H1 (cell line): ENCODE measurements at regions not wholly inside any gene's neighbourhood (a gene's known extent, or its start where the extent isn't known, plus 50 kb on each side); places are given as distances from the start of the nearest gene placed in this dataset.

Experiments used
- CTCF ChIA-PET: fragments of 300-600 bp; sonication (Branson Sonifier 250); formaldehyde crosslinking; loops from one replicate; lab custom pipeline; 2021; ENCODE audit not compliant: partially characterized antibody; lab: Charles Lee
- POLR2A ChIA-PET: fragments of 300-600 bp; sonication (Branson Sonifier 250); formaldehyde crosslinking; loops from one replicate; lab custom pipeline; 2021; ENCODE audit warnings: inconsistent platforms; ENCODE audit not compliant: partially characterized antibody; lab: Charles Lee
- DNase-seq, 2 experiments: peaks; one replicate each; pipeline versions ENCODE4 v3.0.0 to v3.0.0-alpha.2; 2010 to 2022; ENCODE audit warnings: low spot score in 2 of 2, low read depth in 1 of 2, mixed read lengths in 1 of 2
- FAIRE-seq: peaks from 2 replicates; lab custom pipeline; 2011; peaks lifted over from hg19 to GRCh38; lab: Jason Lieb, UNC
- H2AFZ ChIP-seq: 2 replicates; pipeline ENCODE4 v1.8.1; 2012; ENCODE audit warnings: low read length, inconsistent platforms
- H2AK5ac ChIP-seq: 2 replicates; pipeline ENCODE4 v1.6.1; 2013; ENCODE audit warnings: low read depth, low read length
- H2BK120ac ChIP-seq: replicated peaks from 2 replicates; pipeline ENCODE3; 2013; ENCODE audit warnings: low read depth, low read length, inconsistent platforms
- H2BK12ac ChIP-seq: 2 replicates; pipeline ENCODE4 v1.6.1; 2013; ENCODE audit warnings: low read depth, low read length
- H2BK15ac ChIP-seq: 2 replicates; pipeline ENCODE4 v1.6.1; 2013; ENCODE audit warnings: low read length
- H2BK20ac ChIP-seq: 2 replicates; pipeline ENCODE4 v1.6.1; 2013; ENCODE audit warnings: low read length
- H2BK5ac ChIP-seq: 2 replicates; pipeline ENCODE4 v1.6.1; 2013; ENCODE audit warnings: low read depth, low read length
- H3K14ac ChIP-seq: 2 replicates; pipeline ENCODE4 v1.6.1; 2013; ENCODE audit warnings: inconsistent platforms; ENCODE audit not compliant: insufficient read length
- H3K18ac ChIP-seq: 2 replicates; pipeline ENCODE4 v1.6.1; 2013; ENCODE audit warnings: low read length; ENCODE audit errors: extremely low read depth
- H3K23ac ChIP-seq: 2 replicates; pipeline ENCODE4 v1.6.1; 2013; ENCODE audit warnings: inconsistent platforms; ENCODE audit not compliant: insufficient read length
- H3K23me2 ChIP-seq: 2 replicates; pipeline ENCODE4 v1.6.1; 2013; ENCODE audit warnings: low read depth, low read length
- H3K27ac ChIP-seq: 2 replicates; pipeline ENCODE4 v1.6.1; 2011; ENCODE audit warnings: low read depth, low read length, inconsistent platforms
- H3K27me3 ChIP-seq, 4 experiments: replicated peaks in 1 of 4; 1 replicate in 1 of 4; 2 replicates in 3 of 4; pipeline versions ENCODE4 v1.6.1 to v1.8.1; 2011 to 2013; ENCODE audit warnings: low read length in 3 of 4, mild to moderate bottlenecking in 3 of 4, inconsistent platforms in 2 of 4, mixed read lengths in 2 of 4, moderate library complexity in 1 of 4; ENCODE audit not compliant: control insufficient read depth in 3 of 4, insufficient read depth in 3 of 4; ENCODE audit errors: extremely low read depth in 1 of 4
- H3K36me3 ChIP-seq, 4 experiments: 2 replicates each; pipeline versions ENCODE4 v1.6.1 to v1.8.1; 2011 to 2013; ENCODE audit warnings: mild to moderate bottlenecking in 4 of 4, low read length in 3 of 4, moderate library complexity in 2 of 4, control low read depth in 1 of 4, inconsistent platforms in 1 of 4; ENCODE audit not compliant: insufficient read depth in 4 of 4, control insufficient read depth in 2 of 4
- H3K4ac ChIP-seq: replicated peaks from 2 replicates; pipeline ENCODE3; 2013; ENCODE audit warnings: low read length, low read depth, mixed read lengths, inconsistent platforms; ENCODE audit not compliant: insufficient read length
- H3K4me1 ChIP-seq, 4 experiments: replicated peaks in 1 of 4; 1 replicate in 1 of 4; 2 replicates in 3 of 4; pipeline versions ENCODE4 v1.6.1 to v1.8.1; 2011 to 2013; ENCODE audit warnings: low read length in 3 of 4, inconsistent platforms in 2 of 4, mixed read lengths in 1 of 4; ENCODE audit not compliant: insufficient read depth in 4 of 4, control insufficient read depth in 3 of 4
- H3K4me2 ChIP-seq, 2 experiments: 2 replicates each; pipeline versions ENCODE4 v1.6.1 to v1.8.1; 2011 to 2013; ENCODE audit warnings: low read depth in 2 of 2, low read length in 2 of 2, control low read depth in 1 of 2, inconsistent platforms in 1 of 2, mild to moderate bottlenecking in 1 of 2; ENCODE audit not compliant: insufficient read depth in 1 of 2
- H3K4me3 ChIP-seq, 4 experiments: fragments of 200-600, 300-600 bp in 1 of 4; sonication (generic), shearing (Covaris generic), sonication (Bioruptor Twin) in 1 of 4; 2 replicates each; pipeline versions ENCODE4 v1.5.1 to v1.8.1; 2011 to 2016; ENCODE audit warnings: low read length in 4 of 4, low read depth in 3 of 4, control low read depth in 2 of 4, inconsistent platforms in 2 of 4, mild to moderate bottlenecking in 2 of 4, mixed read lengths in 1 of 4, moderate library complexity in 1 of 4; ENCODE audit not compliant: insufficient read depth in 2 of 4; ENCODE audit errors: extremely low read depth in 1 of 4
- H3K56ac ChIP-seq: replicated peaks from 2 replicates; pipeline ENCODE3; 2013; ENCODE audit warnings: low read depth, mild to moderate bottlenecking, mixed read lengths, low read length, inconsistent platforms; ENCODE audit not compliant: insufficient read length
- H3K79me1 ChIP-seq: 2 replicates; pipeline ENCODE4 v1.6.1; 2013; ENCODE audit warnings: low read depth, low read length, control low read depth
- H3K79me2 ChIP-seq, 2 experiments: 2 replicates each; pipeline versions ENCODE4 v1.6.1 to v1.8.1; 2012 to 2013; ENCODE audit warnings: low read length in 2 of 2, mild to moderate bottlenecking in 2 of 2, inconsistent platforms in 1 of 2; ENCODE audit not compliant: insufficient read depth in 2 of 2, control insufficient read depth in 1 of 2
- H3K9ac ChIP-seq, 4 experiments: replicated peaks in 1 of 4; 1 replicate in 1 of 4; 2 replicates in 3 of 4; pipeline versions ENCODE4 v1.6.1 to v1.8.1; 2011 to 2013; ENCODE audit warnings: low read depth in 3 of 4, low read length in 3 of 4, control low read depth in 2 of 4, mild to moderate bottlenecking in 2 of 4, moderate library complexity in 2 of 4, inconsistent platforms in 1 of 4; ENCODE audit errors: extremely low read depth in 1 of 4
- H3K9me3 ChIP-seq, 2 experiments: 2 replicates each; pipeline versions ENCODE4 v1.6.1 to v1.8.1; 2012 to 2013; ENCODE audit warnings: mild to moderate bottlenecking in 2 of 2, moderate library complexity in 2 of 2, control low read depth in 1 of 2, inconsistent platforms in 1 of 2, low read depth in 1 of 2, low read length in 1 of 2, mixed read lengths in 1 of 2; ENCODE audit not compliant: insufficient read depth in 2 of 2
- H4K20me1 ChIP-seq, 2 experiments: replicated peaks in 1 of 2; 2 replicates each; pipeline versions ENCODE3 to v1.8.1; 2011 to 2013; ENCODE audit warnings: inconsistent platforms in 2 of 2, low read length in 2 of 2, mild to moderate bottlenecking in 1 of 2; ENCODE audit not compliant: insufficient read depth in 2 of 2, control insufficient read depth in 1 of 2
- H4K5ac ChIP-seq: 2 replicates; pipeline ENCODE4 v1.6.1; 2013; ENCODE audit warnings: low read length, low read depth, mixed read lengths, inconsistent platforms; ENCODE audit not compliant: insufficient read length
- H4K8ac ChIP-seq: 2 replicates; pipeline ENCODE4 v1.8.0; 2013; ENCODE audit warnings: mild to moderate bottlenecking, moderate library complexity, low read length, inconsistent platforms; ENCODE audit not compliant: insufficient read depth; ENCODE audit errors: extremely low read depth
- H4K91ac ChIP-seq: replicated peaks from 2 replicates; pipeline ENCODE3; 2013; ENCODE audit warnings: low read length, mixed read lengths, inconsistent platforms; ENCODE audit not compliant: insufficient read length
- BCL11A ChIP-seq, 2 experiments: IDR thresholded peaks; one replicate each; pipeline ENCODE4 v1.6.1; 2011; ENCODE audit warnings: low read depth in 2 of 2, low read length in 2 of 2, mild to moderate bottlenecking in 2 of 2
- CBX8 ChIP-seq: fragments of 300-800, 300-1000 bp; sonication (generic); IDR thresholded peaks from 2 replicates; pipeline ENCODE4 v1.7.1; 2016; ENCODE audit warnings: low read depth, low read length, borderline replicate concordance
- KDM4A ChIP-seq: IDR thresholded peaks from one replicate; pipeline ENCODE4 v1.7.1; 2012; ENCODE audit warnings: low read depth, mild to moderate bottlenecking, moderate library complexity, low read length, inconsistent platforms; ENCODE audit not compliant: severe bottlenecking
- KDM5A ChIP-seq: fragments of 200-600 bp; IDR thresholded peaks from 2 replicates; pipeline ENCODE4 v1.7.1; 2012; ENCODE audit warnings: mild to moderate bottlenecking, low read length, inconsistent platforms, mixed read lengths
- MAFK ChIP-seq: IDR thresholded peaks from 2 replicates; pipeline ENCODE4 v1.6.1; 2012; ENCODE audit warnings: low read depth, mild to moderate bottlenecking, improper control_type of control experiment, low read length
- POU5F1 ChIP-seq: IDR thresholded peaks from 2 replicates; pipeline ENCODE4 v1.6.1; 2011; ENCODE audit warnings: low read depth, mild to moderate bottlenecking, low read length, moderate library complexity
- SP1 ChIP-seq: IDR thresholded peaks from 2 replicates; pipeline ENCODE4 v1.6.1; 2011; ENCODE audit warnings: low read depth, low read length
- SUZ12 ChIP-seq: fragments of 200-600 bp; sonication (generic); IDR thresholded peaks from 2 replicates; pipeline ENCODE4 v1.6.1; 2012; ENCODE audit warnings: mild to moderate bottlenecking, inconsistent platforms, low read length, moderate library complexity, mixed read lengths
- TAF1 ChIP-seq: IDR thresholded peaks from 2 replicates; pipeline ENCODE4 v1.6.1; 2011; ENCODE audit warnings: mild to moderate bottlenecking, low read depth, low read length
- WGBS, 2 experiments: shearing (Covaris generic) in 1 of 2; methylation state at CpG; one replicate each; pipeline versions ENCODE4 v1.1.6 to v1.1.7; 2013 to 2015; ENCODE audit warnings: low lambda C conversion rate in 2 of 2, mixed read lengths in 2 of 2, inconsistent platforms in 1 of 2, low coverage in 1 of 2, missing lambda C conversion rate in 1 of 2; ENCODE audit not compliant: insufficient replicate concordance in 2 of 2, insufficient coverage in 1 of 2, insufficient read length in 1 of 2; ENCODE audit errors: extremely low coverage in 1 of 2, missing lambda C conversion rate in 1 of 2; 5-methylcytosine and 5-hydroxymethylcytosine counted together
- TF ChIP-seq, protein P1 (sequence below): IDR thresholded peaks from 2 replicates; pipeline ENCODE4 v1.6.1; 2011; ENCODE audit warnings: low read depth, mild to moderate bottlenecking, low read length; ENCODE audit not compliant: insufficient read depth
- TF ChIP-seq, protein P2 (sequence below): IDR thresholded peaks from 2 replicates; pipeline ENCODE4 v1.6.1; 2012; ENCODE audit warnings: inconsistent platforms
- TF ChIP-seq, protein P3 (sequence below): IDR thresholded peaks from 2 replicates; pipeline ENCODE4 v1.6.1; 2012; ENCODE audit warnings: low read length, inconsistent platforms

DNA sequence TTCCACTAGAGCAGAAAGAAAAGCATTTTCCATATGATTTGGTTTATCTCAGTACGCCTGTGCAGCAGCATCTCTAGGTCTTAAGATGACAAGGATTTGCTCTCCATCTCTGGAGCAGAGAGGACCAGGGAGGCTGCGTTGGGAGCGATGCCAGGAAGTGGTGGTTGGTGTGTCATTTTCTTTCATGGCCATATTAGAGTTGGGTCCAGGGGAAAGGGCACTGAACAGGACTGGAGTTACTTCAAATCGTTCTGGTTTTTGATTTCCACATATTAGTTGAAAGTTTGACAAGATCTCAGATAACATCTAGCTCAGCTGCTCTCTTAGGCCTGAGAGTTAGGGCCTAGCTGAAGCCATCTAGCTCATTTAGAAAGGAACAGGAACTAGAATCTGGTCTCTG lies 157.7 kb downstream of the ADAMTS15 start:
- H3K27ac ChIP-seq: no peak overlapping the region
- H3K36me3 ChIP-seq: no peaks in the 10 kb centered on the region
- H3K79me2 ChIP-seq: no peaks in the 10 kb centered on the region
- H3K4me3 ChIP-seq: no peak overlapping the region
- no peak overlapping the region for H2BK5ac ChIP-seq
- no peak overlapping the region for H2BK120ac ChIP-seq
- H2BK20ac ChIP-seq: no peak overlapping the region
- H3K79me1 ChIP-seq: no peaks in the 10 kb centered on the region
- ChIA-PET CTCF (interaction anchor here (0.5 to 2.2 kb wide), 4 partner anchors 13 to 290 kb away, joined by 3 to 6 read pairs (median 4); no protein-coding TSS in a partner anchor), POLR2A (no interaction called here)
- H3K9ac ChIP-seq: no peak overlapping the region
- 80% methylated on average over 4 of the region's 4 CpGs; no CpG with 5 or more reads in 1 of the 2 experiments for WGBS, 2 experiments
- H2BK12ac ChIP-seq: no peak overlapping the region
- no peak overlapping the region for H3K4ac ChIP-seq
- DNase-seq (no peak), FAIRE-seq (no peak)
- H3K4me2 ChIP-seq: no peak overlapping the region
- no peaks in the 10 kb centered on the region for H3K27me3 ChIP-seq
- H3K14ac ChIP-seq: no peak overlapping the region
- peaks cover 6% of the 10 kb centered on the region in 2 experiments; a peak in 3 of 4 replicates for H3K9me3 ChIP-seq
- peaks cover 0 to 9% (median 4%) of the 10 kb centered on the region in 4 experiments; a peak in 5 of 7 replicates for H3K4me1 ChIP-seq
- no peak overlapping the region for H2BK15ac ChIP-seq
- no peak overlapping the region for H3K23ac ChIP-seq
- no peak overlapping the region for H2AK5ac ChIP-seq
- no peak overlapping the region; the same call in 1 of the 2 replicates for H4K8ac ChIP-seq
- no peak overlapping the region for H2AFZ ChIP-seq
- no peaks in the 10 kb centered on the region for H4K20me1 ChIP-seq
- no peaks in the 10 kb centered on the region for H3K23me2 ChIP-seq
- H3K18ac ChIP-seq: no peak overlapping the region
- no peak overlapping the region for H3K56ac ChIP-seq
- no peak overlapping the region for H4K5ac ChIP-seq
- no peak overlapping the region for H4K91ac ChIP-seq
- TF ChIP-seq CBX8: no peak
- TF ChIP-seq KDM4A: no peak
- no peak for TF ChIP-seq KDM5A
- TF ChIP-seq SP1: no peak
- TF ChIP-seq SUZ12: no peak
- TF ChIP-seq BCL11A (IDR thresholded peaks at IDR 0.05; ENCODE audit: low read depth in 2 of 2, low read length in 2 of 2): no peak
- TF ChIP-seq TAF1: no peak
- TF ChIP-seq, protein P1, sequence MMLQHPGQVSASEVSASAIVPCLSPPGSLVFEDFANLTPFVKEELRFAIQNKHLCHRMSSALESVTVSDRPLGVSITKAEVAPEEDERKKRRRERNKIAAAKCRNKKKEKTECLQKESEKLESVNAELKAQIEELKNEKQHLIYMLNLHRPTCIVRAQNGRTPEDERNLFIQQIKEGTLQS: no peak
- TF ChIP-seq, protein P2, sequence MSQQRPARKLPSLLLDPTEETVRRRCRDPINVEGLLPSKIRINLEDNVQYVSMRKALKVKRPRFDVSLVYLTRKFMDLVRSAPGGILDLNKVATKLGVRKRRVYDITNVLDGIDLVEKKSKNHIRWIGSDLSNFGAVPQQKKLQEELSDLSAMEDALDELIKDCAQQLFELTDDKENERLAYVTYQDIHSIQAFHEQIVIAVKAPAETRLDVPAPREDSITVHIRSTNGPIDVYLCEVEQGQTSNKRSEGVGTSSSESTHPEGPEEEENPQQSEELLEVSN: no peak
- no peak for TF ChIP-seq MAFK
- TF ChIP-seq POU5F1: no peak
- TF ChIP-seq, protein P3, sequence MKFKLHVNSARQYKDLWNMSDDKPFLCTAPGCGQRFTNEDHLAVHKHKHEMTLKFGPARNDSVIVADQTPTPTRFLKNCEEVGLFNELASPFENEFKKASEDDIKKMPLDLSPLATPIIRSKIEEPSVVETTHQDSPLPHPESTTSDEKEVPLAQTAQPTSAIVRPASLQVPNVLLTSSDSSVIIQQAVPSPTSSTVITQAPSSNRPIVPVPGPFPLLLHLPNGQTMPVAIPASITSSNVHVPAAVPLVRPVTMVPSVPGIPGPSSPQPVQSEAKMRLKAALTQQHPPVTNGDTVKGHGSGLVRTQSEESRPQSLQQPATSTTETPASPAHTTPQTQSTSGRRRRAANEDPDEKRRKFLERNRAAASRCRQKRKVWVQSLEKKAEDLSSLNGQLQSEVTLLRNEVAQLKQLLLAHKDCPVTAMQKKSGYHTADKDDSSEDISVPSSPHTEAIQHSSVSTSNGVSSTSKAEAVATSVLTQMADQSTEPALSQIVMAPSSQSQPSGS: no peak
